ENCODE measurements at regions not wholly inside any gene's neighbourhood (a gene's known extent, or its start where the extent isn't known, plus 50 kb on each side); places are given as distances from the start of the nearest gene placed in this dataset.

DNA sequence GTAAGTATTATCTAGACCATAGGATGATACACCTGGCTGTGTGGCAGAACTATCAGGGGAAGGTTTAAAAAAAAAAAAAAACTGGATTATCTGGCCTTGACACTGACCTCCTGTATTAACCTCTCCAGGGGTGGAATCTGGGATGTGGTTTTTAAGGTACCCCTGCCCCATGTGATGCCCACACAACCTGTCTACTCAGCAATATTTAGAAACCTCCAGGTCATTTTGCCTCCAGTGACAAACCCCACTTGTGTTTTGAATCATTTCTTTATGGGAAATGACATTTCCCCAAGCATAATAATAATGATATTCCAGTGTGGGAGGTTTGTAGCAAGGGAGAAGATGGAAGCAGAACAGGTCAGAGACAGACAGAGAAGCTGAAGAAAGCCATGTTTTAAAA, 179.1 kb downstream of the RSL24D1 start:
- ChIA-PET POLR2A (no interaction called here), CTCF (ENCODE audit: low intra/inter-chr PET ratio, low total read pairs) (no interaction called here)
- H2AFZ ChIP-seq (ENCODE audit: low read length): no peak overlapping the region
- ATAC-seq: no peak
- no peak for FAIRE-seq
- no peaks in the 10 kb centered on the region for H3K9me3 ChIP-seq (ENCODE audit: low read length)
- H3K4me1 ChIP-seq (ENCODE audit: insufficient read depth, low read length): no peaks in the 10 kb centered on the region
- in situ Hi-C loops (cut with HindIII; ENCODE audit: extremely low pct_ligation_motif_present, low pct_unique_long_range_greater_than_20kb): no loop called here
- no peaks in the 10 kb centered on the region; a peak in 1 of 5 replicates for H3K27me3 ChIP-seq (ENCODE audit: control insufficient read depth in 1 of 2, insufficient read depth in 2 of 2, low read length in 2 of 2)
- no peak overlapping the region for H3K27ac ChIP-seq (ENCODE audit: extremely low read length, insufficient read depth, low read length)
- DNase-seq (ENCODE audit: low spot score): no peak
- H3K79me2 ChIP-seq (ENCODE audit: insufficient read depth, low read length): no peaks in the 10 kb centered on the region
- H3K9ac ChIP-seq (ENCODE audit: insufficient read depth, low read depth, low read length): no peak overlapping the region
- no peak overlapping the region for H3K4me3 ChIP-seq (replicated peaks in 1 of 3; ENCODE audit: insufficient read depth in 1 of 3, low read depth in 2 of 3, low read length in 3 of 3)
- no peak overlapping the region for H3K4me2 ChIP-seq (ENCODE audit: low read depth, low read length)
- H3K36me3 ChIP-seq (replicated peaks in 1 of 2; ENCODE audit: control insufficient read depth in 1 of 2, insufficient read depth in 2 of 2, low read length in 2 of 2): no peaks in the 10 kb centered on the region
- intact Hi-C loops (cut with micrococcal nuclease; ENCODE audit: unreplicated experiment): no loop called here
- no peaks in the 10 kb centered on the region for H4K20me1 ChIP-seq (ENCODE audit: insufficient read depth, low read length)
- BruUV-seq (replicated peaks): no TSS peak
- TF ChIP-seq ZNF576 (CRISPR knock-in tag; IDR thresholded peaks at IDR 0.05) (no peak), ZNF451 (CRISPR knock-in tag; IDR thresholded peaks at IDR 0.05) (no peak), ZNF609 (CRISPR knock-in tag; IDR thresholded peaks at IDR 0.05; ENCODE audit: borderline replicate concordance) (no peak), HNF4A (CRISPR knock-in tag; IDR thresholded peaks at IDR 0.05) (no peak), PCBP1 (IDR thresholded peaks at IDR 0.05; ENCODE audit: borderline replicate concordance, low read depth, low read length) (no peak), KAT7 (CRISPR knock-in tag; IDR thresholded peaks at IDR 0.05; ENCODE audit: borderline replicate concordance) (no peak), NCOA5 (CRISPR knock-in tag; IDR thresholded peaks at IDR 0.05) (no peak), MAFK (conservative IDR thresholded peaks at IDR 0.05 in 1 of 2, IDR thresholded peaks at IDR 0.05 in 1 of 2; ENCODE audit: low read length in 2 of 2) (peak; percentile 86 to 93), MAFF (IDR thresholded peaks at IDR 0.05; ENCODE audit: low read depth, low read length) (peak; percentile 86), MLX (CRISPR knock-in tag; IDR thresholded peaks at IDR 0.05) (no peak)

Data from HepG2 (cell line).